Testis (tissue), 2 donors: ENCODE measurements at regions not wholly inside any gene's neighbourhood (a gene's known extent, or its start where the extent isn't known, plus 50 kb on each side); places are given as distances from the start of the nearest gene placed in this dataset.

Source experiments
- CTCF ChIP-seq, 3 experiments: fragments of 450-650 bp in 2 of 3; fragments of 200-600 bp in 1 of 3; sonication (generic) in 1 of 3; IDR thresholded peaks; one replicate each; pipeline ENCODE4 v1.5.1; 2016 to 2019; ENCODE audit warnings: antibody characterized with exemption in 3 of 3, mild to moderate bottlenecking in 2 of 3, moderate library complexity in 1 of 3
- POLR2A ChIP-seq: fragments of 450-650 bp; IDR thresholded peaks from one replicate; pipeline ENCODE4 v1.6.1; 2017; ENCODE audit warnings: antibody characterized with exemption, mild to moderate bottlenecking, moderate library complexity

DNA sequence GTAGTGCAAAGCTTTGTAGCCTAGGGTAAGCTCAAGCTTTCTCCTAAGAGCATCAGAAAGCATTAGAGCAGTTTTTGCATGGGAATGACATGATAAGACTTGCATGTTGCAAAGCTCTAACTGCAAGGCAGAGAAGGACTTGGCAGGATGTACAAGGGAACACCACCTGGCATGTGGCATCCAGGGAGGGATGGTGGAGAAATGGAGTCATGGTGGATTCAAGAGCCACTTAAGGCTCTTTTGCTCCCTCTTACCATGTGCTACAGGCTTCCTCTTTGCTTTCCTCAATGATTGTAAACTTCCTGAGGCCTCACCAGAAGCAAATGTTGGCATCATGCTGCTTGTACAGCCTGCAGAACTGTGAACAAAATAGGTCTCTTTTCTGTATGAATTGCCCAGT, 266.0 kb downstream of the GLI2 start:
- TF ChIP-seq CTCF (IDR thresholded peaks at IDR 0.05) (no peak), POLR2A (no peak)
